Daoy (cell line): ENCODE measurements at regions not wholly inside any gene's neighbourhood (a gene's known extent, or its start where the extent isn't known, plus 50 kb on each side); places are given as distances from the start of the nearest gene placed in this dataset.

Source experiments
- DNase-seq: peaks from one replicate; pipeline ENCODE4 v3.0.0-alpha.2; 2015; ENCODE audit warnings: low read depth

GRCh38 chr20:62580733-62581132 is 61.6 kb upstream of the SLCO4A1 start:
- no peak for DNase-seq

- DNase-seq, result no peak
Observed at GRCh38 chr20:62581308-62581707, 61.0 kb upstream of the SLCO4A1 start.

- DNase-seq, result no peak
Observed at GRCh38 chr20:62581806-62582205, 60.5 kb upstream of the SLCO4A1 start.

GRCh38 chr20:62583424-62583920 is 58.8 kb upstream of the SLCO4A1 start:
- DNase-seq, result no peak

GRCh38 chr20:62584671-62585460 is 57.4 kb upstream of the SLCO4A1 start:
- no peak for DNase-seq

GRCh38 chr20:62585461-62585970 is 56.8 kb upstream of the SLCO4A1 start:
- no peak for DNase-seq

DNA sequence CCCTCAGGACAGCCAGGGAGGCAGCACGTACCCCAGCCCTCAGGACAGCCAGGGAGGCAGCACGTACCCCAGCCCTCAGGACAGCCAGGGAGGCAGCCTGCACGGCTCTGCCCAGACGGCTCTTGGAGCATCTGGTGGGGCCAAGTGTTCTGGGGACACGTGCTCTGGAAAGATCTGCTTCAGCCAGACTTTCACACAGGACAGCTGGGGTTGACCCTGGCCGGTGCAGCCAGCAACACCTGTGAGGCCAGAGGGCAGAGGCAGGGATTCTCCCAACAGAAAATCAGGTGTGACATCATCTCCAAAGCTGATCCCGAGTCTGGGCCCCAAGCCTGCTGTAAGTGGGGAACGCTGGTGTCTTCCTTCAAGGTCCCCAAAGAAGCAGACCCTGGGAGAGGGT is 55.5 kb upstream of the SLCO4A1 start:
- DNase-seq, result no peak

GRCh38 chr20:62587757-62588402 is 54.4 kb upstream of the SLCO4A1 start:
- DNase-seq, result peak; percentile 49

- peak; percentile 23 for DNase-seq
Observed at GRCh38 chr20:62588458-62589149, 53.7 kb upstream of the SLCO4A1 start.

DNA sequence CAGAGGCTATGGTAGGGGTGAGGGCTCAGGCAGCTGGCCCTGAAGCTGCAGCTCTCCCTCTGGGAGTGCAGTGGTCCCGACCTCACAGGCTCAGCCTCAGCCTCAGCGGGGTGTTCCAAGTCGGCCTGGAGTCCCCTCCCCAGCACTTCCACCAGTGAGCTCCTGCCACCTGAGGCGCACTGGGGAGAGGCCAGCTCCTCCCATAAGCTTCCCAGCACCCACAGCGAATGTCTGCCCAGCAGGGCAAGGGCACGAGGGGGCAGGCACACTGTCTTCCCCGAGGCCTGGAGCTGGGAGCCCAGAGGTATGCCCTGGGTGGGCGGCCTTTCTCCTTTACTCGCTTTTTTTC is 53.2 kb upstream of the SLCO4A1 start:
- no peak for DNase-seq

DNA sequence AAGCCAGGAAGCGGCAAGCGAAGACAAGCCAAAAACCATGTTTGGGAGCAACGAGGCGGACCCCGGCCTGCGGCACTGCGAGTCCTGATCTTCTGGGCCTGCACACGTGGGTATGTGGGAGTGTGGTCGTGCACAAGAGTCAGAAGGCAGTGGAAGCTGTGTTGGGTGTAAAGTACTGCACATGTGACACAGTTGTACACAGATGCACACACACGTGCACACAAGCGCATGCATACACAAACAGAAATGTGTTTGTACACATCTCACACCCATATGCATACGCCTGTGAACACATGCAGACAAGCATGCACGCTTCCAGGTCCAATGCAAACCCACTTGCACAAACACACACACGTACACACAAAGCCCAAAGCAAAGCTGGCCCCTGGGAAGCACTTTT is 52.6 kb upstream of the SLCO4A1 start:
- no peak for DNase-seq

DNA sequence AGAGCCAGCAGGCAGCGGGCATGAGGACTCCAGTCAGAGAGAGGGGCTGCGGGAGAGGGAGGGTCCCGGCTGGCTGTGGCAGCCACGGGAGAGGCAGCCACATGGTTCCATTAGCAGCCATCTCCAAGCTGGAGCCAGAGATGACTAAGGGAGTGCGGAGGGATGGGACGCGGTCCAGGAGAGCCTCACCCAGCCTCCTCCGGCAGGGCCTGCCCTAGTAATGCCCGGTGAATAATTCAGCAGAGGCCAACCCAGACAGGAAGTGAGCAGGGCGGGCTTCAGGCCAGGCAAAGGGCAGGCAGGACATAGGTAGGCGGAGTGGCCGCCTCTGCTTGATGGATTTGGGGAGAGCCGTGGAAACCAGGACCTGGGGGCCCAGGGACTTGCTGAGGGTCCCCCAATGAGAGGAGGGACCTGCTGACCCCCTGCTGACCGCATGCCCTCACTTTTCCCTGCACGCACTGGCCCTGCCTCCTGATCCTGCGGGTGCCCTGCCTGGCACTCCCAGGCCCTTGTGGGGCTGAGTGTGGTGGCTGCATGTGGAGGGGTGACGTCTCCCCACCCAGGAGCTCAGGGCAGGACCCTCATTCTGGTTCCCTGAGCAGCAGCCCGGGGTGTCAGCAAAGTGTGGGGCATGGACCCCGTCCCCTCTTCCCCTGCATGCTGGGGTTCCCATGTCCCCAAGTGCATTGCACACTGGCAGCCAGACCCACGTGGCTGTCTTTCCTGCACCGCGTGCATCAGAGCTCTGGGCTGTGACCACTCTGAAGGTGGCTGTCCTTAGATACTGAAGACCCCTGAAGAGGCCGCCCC is 51.8 kb upstream of the SLCO4A1 start:
- peak; percentile 91 for DNase-seq

DNA sequence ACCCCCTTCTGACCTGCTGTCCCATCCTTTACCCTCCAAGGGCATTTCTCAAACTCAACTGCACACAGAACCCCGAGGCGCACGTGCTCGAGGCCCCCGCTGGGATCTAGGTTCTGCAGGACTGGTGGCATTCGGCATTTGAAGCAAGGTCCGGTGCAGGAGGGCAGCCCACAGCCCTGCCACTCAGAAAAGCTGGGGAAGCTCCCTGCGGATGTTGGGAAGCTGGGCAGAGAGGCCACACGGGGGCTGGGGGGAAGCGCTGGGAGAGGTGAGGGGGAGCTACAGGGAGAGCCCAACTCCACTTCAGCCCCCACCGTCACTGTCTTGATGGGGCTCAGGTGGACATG is 51.2 kb upstream of the SLCO4A1 start:
- DNase-seq, result no peak

DNA sequence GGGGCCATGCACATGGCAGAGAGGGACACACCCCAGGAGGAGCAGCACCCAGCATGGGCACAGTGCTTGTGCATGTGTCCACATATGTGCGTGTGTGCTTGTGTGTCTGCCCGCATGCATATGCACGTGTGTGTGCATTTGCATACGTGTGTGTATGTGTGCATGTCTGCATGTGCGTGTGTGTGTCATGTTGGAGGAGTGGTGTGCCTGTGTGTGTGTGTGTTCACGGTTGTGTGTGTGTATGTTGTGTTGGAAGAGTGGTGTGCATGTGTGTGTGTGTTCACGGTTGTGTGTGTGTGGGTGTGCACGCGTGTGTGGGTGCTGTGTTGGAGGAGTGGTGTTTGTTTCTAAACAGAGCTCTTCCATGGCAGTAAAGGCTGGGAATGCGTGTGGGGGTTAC is 50.7 kb upstream of the SLCO4A1 start:
- DNase-seq, result no peak
